Ovary (tissue), 7 donors: ENCODE measurements at regions not wholly inside any gene's neighbourhood (a gene's known extent, or its start where the extent isn't known, plus 50 kb on each side); places are given as distances from the start of the nearest gene placed in this dataset.

Experiments
- DNase-seq, 5 donors: peaks; one replicate each; pipeline ENCODE4 v3.0.0-alpha.2; 2019 to 2020
- H3K27ac ChIP-seq, 2 donors: fragments of 200-600 bp; one replicate each; pipeline versions ENCODE4 v1.5.1 to v1.8.0; 2019 to 2022
- H3K27me3 ChIP-seq: fragments of 200-600 bp; one replicate; pipeline ENCODE4 v1.8.0; 2022
- H3K36me3 ChIP-seq: fragments of 200-600 bp; sonication (generic); one replicate; pipeline ENCODE4 v1.5.1; 2019
- H3K4me1 ChIP-seq: one replicate; pipeline ENCODE4 v1.8.1; 2013; ENCODE audit warnings: mild to moderate bottlenecking, moderate library complexity; ENCODE audit not compliant: insufficient read depth
- H3K4me3 ChIP-seq: fragments of 200-600 bp; sonication (generic); one replicate; pipeline ENCODE4 v1.5.1; 2017
- H3K9me3 ChIP-seq, 2 donors: fragments of 200-600 bp in 1 of 2; sonication (generic) in 1 of 2; one replicate each; pipeline versions ENCODE4 v1.5.1 to v1.8.1; 2013 to 2019; ENCODE audit warnings: mild to moderate bottlenecking in 1 of 2, moderate library complexity in 1 of 2
- EP300 ChIP-seq: sonication (generic); formaldehyde crosslinking; IDR thresholded peaks from one replicate; pipeline ENCODE4 v1.6.1; 2017; ENCODE audit warnings: antibody characterized with exemption
- POLR2A ChIP-seq: fragments of 450-650 bp; IDR thresholded peaks from one replicate; pipeline ENCODE4 v1.6.1; 2017; ENCODE audit warnings: antibody characterized with exemption, mild to moderate bottlenecking, moderate library complexity
- WGBS, 3 donors: extraction: QIAGEN DNeasy Blood & Tissue Kit in 1 of 3; methylation state at CpG; one replicate each; pipeline versions ENCODE4 v1.1.5 to v1.1.7; 2013 to 2017; 5-methylcytosine and 5-hydroxymethylcytosine counted together
- intact Hi-C, 4 donors: fragments of 100-400 bp; cut with DNase I; formaldehyde crosslinking; loops; one replicate each; pipeline versions ENCODE4 v1.11.0 to v1.15.1; 2022 to 2023
- TF ChIP-seq, protein P1 (sequence below), 3 donors: fragments of 450-650 bp in 2 of 3; fragments of 200-600 bp in 1 of 3; IDR thresholded peaks; one replicate each; pipeline versions ENCODE4 v1.5.1 to v1.8.0; 2016 to 2022; ENCODE audit warnings: antibody characterized with exemption in 3 of 3, mild to moderate bottlenecking in 1 of 3
- donor health status: DM: no; HTN: no; CAD: no; lungs with moderate emphysema.
- donor health status: DM: no; HTN: no; CAD: no.
- donor health status: Bipolar disorder and iron deficiency.
- donor health status: DM: no; HTN: no; CAD: no.
- donor health status: DM: yes; HTN: yes; CAD: no.

DNA sequence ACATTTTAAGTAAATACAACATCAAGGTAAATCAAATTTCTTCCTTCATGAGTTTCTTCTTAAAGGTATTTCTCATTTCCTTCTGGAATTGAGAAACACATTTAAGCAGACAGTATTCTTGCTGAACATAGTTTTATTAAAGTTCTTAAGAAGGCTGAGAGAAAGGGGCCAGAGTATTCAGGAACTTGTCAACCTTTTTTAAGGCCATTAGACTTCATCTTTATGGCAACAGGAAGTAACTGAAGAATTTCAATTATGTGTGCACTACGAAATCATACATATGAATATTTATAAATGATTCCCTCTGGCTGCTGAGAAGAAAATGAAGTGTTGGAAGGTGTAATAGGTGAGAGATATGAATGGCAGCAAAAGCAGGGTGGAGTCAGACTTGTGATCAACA, 829.4 kb upstream of the DPPA4 start:
- intact Hi-C loops: no loop called here
- Histone ChIP-seq H3K27me3 (no peaks in the 10 kb centered on the region), H3K27ac (no peak overlapping the region), H3K36me3 (no peaks in the 10 kb centered on the region), H3K4me3 (no peak overlapping the region), H3K4me1 (peaks cover 4% of the 10 kb centered on the region), H3K9me3 (no peaks in the 10 kb centered on the region)
- TF ChIP-seq, protein P1, sequence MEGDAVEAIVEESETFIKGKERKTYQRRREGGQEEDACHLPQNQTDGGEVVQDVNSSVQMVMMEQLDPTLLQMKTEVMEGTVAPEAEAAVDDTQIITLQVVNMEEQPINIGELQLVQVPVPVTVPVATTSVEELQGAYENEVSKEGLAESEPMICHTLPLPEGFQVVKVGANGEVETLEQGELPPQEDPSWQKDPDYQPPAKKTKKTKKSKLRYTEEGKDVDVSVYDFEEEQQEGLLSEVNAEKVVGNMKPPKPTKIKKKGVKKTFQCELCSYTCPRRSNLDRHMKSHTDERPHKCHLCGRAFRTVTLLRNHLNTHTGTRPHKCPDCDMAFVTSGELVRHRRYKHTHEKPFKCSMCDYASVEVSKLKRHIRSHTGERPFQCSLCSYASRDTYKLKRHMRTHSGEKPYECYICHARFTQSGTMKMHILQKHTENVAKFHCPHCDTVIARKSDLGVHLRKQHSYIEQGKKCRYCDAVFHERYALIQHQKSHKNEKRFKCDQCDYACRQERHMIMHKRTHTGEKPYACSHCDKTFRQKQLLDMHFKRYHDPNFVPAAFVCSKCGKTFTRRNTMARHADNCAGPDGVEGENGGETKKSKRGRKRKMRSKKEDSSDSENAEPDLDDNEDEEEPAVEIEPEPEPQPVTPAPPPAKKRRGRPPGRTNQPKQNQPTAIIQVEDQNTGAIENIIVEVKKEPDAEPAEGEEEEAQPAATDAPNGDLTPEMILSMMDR (IDR thresholded peaks at IDR 0.05): no peak
- TF ChIP-seq EP300: no peak
- no peak for TF ChIP-seq POLR2A
- no peak for DNase-seq
- 61 to 75% (median 66%) methylated on average over 1 of the region's 1 CpG for WGBS, 3 donors

DNA sequence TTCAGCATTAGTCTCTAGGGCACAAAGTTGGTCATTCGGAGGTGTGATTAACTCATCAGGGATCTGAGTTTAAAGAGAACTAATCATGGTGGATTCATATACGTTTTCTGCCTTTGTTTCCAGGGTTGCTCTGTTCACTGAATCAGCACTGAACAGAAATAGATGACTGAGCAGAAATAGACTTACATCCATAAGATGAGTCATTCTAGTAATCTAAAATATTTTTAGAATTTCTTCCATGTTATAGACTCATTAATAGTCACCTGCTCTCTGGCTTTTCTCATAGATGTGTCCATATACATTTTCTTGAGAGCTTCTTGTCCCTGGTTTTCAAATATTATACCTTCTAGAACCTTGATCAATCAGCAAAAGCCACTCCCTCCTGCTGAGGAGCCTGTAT, 837.6 kb upstream of the DPPA4 start:
- DNase-seq: no peak
- H3K27me3 ChIP-seq: no peaks in the 10 kb centered on the region
- WGBS, 3 donors: 87 to 95% (median 93%) methylated on average over 2 of the region's 2 CpGs
- no peaks in the 10 kb centered on the region for H3K36me3 ChIP-seq
- no peak overlapping the region for H3K27ac ChIP-seq
- TF ChIP-seq POLR2A (no peak), EP300 (no peak)
- TF ChIP-seq, protein P1 (IDR thresholded peaks at IDR 0.05): no peak
- no peaks in the 10 kb centered on the region for H3K9me3 ChIP-seq
- H3K4me3 ChIP-seq: no peak overlapping the region
- intact Hi-C loops: no loop called here
- no peaks in the 10 kb centered on the region for H3K4me1 ChIP-seq

DNA sequence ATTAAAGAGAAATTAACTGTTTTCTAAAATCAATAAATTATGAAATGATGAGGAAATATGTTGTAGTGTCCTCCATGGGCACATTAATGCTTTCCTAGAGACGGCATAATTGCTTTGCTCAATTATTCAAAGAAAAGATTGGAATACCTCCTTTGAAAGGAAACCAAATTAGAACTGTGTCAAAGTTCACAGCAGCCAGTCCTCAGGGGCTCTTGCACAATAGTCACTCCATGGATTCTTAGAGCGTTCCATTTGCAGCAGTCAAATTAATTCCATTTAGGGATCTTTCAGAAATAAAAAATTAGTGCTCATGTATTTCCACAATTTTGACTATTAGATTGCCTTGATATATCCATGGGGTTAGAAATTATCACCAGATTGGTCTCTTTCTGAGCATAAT, 841.6 kb upstream of the DPPA4 start:
- H3K9me3 ChIP-seq: no peaks in the 10 kb centered on the region
- peak in 1 of 5 donors; percentile 31 for DNase-seq
- intact Hi-C loops: no loop called here
- WGBS, 3 donors: 64 to 80% (median 67%) methylated on average over 2 of the region's 2 CpGs
- H3K27me3 ChIP-seq: no peaks in the 10 kb centered on the region
- no peaks in the 10 kb centered on the region for H3K36me3 ChIP-seq
- TF ChIP-seq POLR2A (no peak), EP300 (no peak)
- TF ChIP-seq, protein P1 (IDR thresholded peaks at IDR 0.05): no peak
- H3K4me1 ChIP-seq: no peaks in the 10 kb centered on the region
- H3K4me3 ChIP-seq: no peak overlapping the region
- no peak overlapping the region for H3K27ac ChIP-seq

DNA sequence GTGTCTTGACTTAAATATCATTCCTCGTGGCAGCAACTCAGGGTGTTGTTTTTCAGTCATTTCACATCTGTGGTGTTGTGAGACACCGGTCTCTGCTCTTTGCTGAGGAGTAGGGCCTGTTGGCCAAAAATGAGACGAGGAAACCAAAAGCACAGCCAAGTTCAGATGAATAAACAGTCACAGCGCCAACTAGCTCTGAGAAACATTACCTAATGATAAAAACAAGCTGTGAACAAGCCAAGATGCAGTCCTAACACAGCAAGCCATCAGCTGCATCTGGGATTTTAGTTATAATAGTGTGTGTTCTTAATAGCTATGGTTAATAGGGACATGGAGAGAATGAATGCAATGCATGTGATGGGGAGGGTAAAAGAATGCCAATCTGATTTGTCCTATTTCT, 843.4 kb upstream of the DPPA4 start:
- 4 to 8% (median 8%) methylated on average over 4 of the region's 4 CpGs for WGBS, 3 donors
- intact Hi-C loops: no loop called here
- Histone ChIP-seq H3K27ac (peak overlapping the region in 1 of 2 donors; percentile 45), H3K9me3 (no peaks in the 10 kb centered on the region), H3K4me3 (no peak overlapping the region), H3K4me1 (no peaks in the 10 kb centered on the region), H3K36me3 (no peaks in the 10 kb centered on the region), H3K27me3 (no peaks in the 10 kb centered on the region)
- peak; percentile 34 to 59 (median 41) for DNase-seq
- TF ChIP-seq, protein P1 (IDR thresholded peaks at IDR 0.05): no peak
- TF ChIP-seq POLR2A: no peak
- TF ChIP-seq EP300: no peak

DNA sequence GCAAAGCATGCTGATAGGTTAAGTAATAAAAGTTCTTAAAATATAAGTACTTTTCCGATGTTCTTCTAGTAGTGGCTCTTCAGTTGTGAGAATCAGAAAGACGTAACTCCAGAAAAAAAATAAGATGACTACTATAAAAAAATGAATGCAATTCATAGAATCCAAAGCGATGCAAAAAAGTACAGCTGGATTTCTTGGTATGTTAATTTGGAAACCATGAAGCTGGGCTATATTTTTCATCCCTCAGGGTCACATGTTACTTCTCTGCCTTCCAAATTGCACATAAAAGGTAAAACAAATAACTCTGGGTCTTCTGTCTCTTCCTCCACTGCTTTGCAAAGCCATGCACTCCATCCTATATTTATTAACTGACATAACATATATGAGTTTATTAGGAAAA, 843.9 kb upstream of the DPPA4 start:
- peak overlapping the region in 1 of 2 donors; percentile 45 for H3K27ac ChIP-seq
- no peak for DNase-seq
- 8 to 12% (median 9%) methylated on average over 3 of the region's 3 CpGs for WGBS, 3 donors
- H3K4me3 ChIP-seq: no peak overlapping the region
- no peaks in the 10 kb centered on the region for H3K9me3 ChIP-seq
- no peaks in the 10 kb centered on the region for H3K36me3 ChIP-seq
- H3K27me3 ChIP-seq: no peaks in the 10 kb centered on the region
- no peaks in the 10 kb centered on the region for H3K4me1 ChIP-seq
- intact Hi-C loops: no loop called here
- TF ChIP-seq EP300 (no peak), POLR2A (no peak)
- TF ChIP-seq, protein P1 (IDR thresholded peaks at IDR 0.05): no peak
